ENCODE measurements at regions not wholly inside any gene's neighbourhood (a gene's known extent, or its start where the extent isn't known, plus 50 kb on each side); places are given as distances from the start of the nearest gene placed in this dataset.

GRCh38 chr12:24561882-24562770 lies 386.8 kb downstream of the BCAT1 start:
- no peak overlapping the region for H3K27ac ChIP-seq (ENCODE audit: control insufficient read depth, insufficient read depth, low read length)
- dilution Hi-C loops (cut with MboI; ENCODE audit: extremely low pct_ligation_motif_present, low sequenced_read_pairs): no loop called here
- peak overlapping the region; percentile 58 for H3K9ac ChIP-seq (ENCODE audit: control insufficient read depth, extremely low read depth, insufficient read depth, low read length)
- H3K9me1 ChIP-seq (ENCODE audit: control insufficient read depth, extremely low read depth, insufficient read depth, low read length): no peaks in the 10 kb centered on the region
- H3K4me2 ChIP-seq (ENCODE audit: control insufficient read depth, extremely low read depth, insufficient read depth, low read depth, low read length): peak overlapping the region; percentile 89
- FAIRE-seq (no peak), DNase-seq (ENCODE audit: low read depth, low spot score) (no peak)
- H2AFZ ChIP-seq (ENCODE audit: control insufficient read depth, low read length): peak overlapping the region; percentile 89
- H3K4me3 ChIP-seq (ENCODE audit: control insufficient read depth in 2 of 3, extremely low read depth in 1 of 3, insufficient read depth in 2 of 3, low read depth in 1 of 3, low read length in 3 of 3): peak overlapping the region; percentile 47 to 80 (median 80)
- peaks cover 12% of the 10 kb centered on the region for H3K4me1 ChIP-seq (ENCODE audit: control insufficient read depth, extremely low read depth, insufficient read depth, low read length)
- H3K36me3 ChIP-seq (ENCODE audit: control insufficient read depth in 2 of 2, extremely low read depth in 1 of 2, insufficient read depth in 2 of 2, low read length in 2 of 2): no peaks in the 10 kb centered on the region
- no peaks in the 10 kb centered on the region for H4K20me1 ChIP-seq (ENCODE audit: control insufficient read depth, extremely low read depth, insufficient read depth, low read length)
- no peak for TF ChIP-seq EZH2 (IDR thresholded peaks at IDR 0.05; ENCODE audit: low read length)
- TF ChIP-seq, protein P1, sequence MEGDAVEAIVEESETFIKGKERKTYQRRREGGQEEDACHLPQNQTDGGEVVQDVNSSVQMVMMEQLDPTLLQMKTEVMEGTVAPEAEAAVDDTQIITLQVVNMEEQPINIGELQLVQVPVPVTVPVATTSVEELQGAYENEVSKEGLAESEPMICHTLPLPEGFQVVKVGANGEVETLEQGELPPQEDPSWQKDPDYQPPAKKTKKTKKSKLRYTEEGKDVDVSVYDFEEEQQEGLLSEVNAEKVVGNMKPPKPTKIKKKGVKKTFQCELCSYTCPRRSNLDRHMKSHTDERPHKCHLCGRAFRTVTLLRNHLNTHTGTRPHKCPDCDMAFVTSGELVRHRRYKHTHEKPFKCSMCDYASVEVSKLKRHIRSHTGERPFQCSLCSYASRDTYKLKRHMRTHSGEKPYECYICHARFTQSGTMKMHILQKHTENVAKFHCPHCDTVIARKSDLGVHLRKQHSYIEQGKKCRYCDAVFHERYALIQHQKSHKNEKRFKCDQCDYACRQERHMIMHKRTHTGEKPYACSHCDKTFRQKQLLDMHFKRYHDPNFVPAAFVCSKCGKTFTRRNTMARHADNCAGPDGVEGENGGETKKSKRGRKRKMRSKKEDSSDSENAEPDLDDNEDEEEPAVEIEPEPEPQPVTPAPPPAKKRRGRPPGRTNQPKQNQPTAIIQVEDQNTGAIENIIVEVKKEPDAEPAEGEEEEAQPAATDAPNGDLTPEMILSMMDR (optimal IDR thresholded peaks at IDR 0.05 in 1 of 3, IDR thresholded peaks at IDR 0.05 in 1 of 3, conservative IDR thresholded peaks at IDR 0.05 in 1 of 3; ENCODE audit: extremely low read depth in 1 of 3, insufficient read depth in 2 of 3, low read length in 3 of 3): no peak
- H3K9me3 ChIP-seq (ENCODE audit: control insufficient read depth, low read depth, low read length): no peaks in the 10 kb centered on the region
- H3K27me3 ChIP-seq (ENCODE audit: control insufficient read depth, extremely low read depth, insufficient read depth, low read length): no peaks in the 10 kb centered on the region
- H3K79me2 ChIP-seq (ENCODE audit: control insufficient read depth, insufficient read depth, low read length): no peaks in the 10 kb centered on the region

GRCh38 chr12:24561411-24561871 lies 387.5 kb downstream of the BCAT1 start:
- Histone ChIP-seq H3K27me3 (ENCODE audit: control insufficient read depth, extremely low read depth, insufficient read depth, low read length) (no peaks in the 10 kb centered on the region), H3K27ac (ENCODE audit: control insufficient read depth, insufficient read depth, low read length) (no peak overlapping the region), H3K9me1 (ENCODE audit: control insufficient read depth, extremely low read depth, insufficient read depth, low read length) (no peaks in the 10 kb centered on the region), H3K36me3 (ENCODE audit: control insufficient read depth in 2 of 2, extremely low read depth in 1 of 2, insufficient read depth in 2 of 2, low read length in 2 of 2) (no peaks in the 10 kb centered on the region), H3K79me2 (ENCODE audit: control insufficient read depth, insufficient read depth, low read length) (no peaks in the 10 kb centered on the region), H3K4me1 (ENCODE audit: control insufficient read depth, extremely low read depth, insufficient read depth, low read length) (peaks cover 12% of the 10 kb centered on the region), H4K20me1 (ENCODE audit: control insufficient read depth, extremely low read depth, insufficient read depth, low read length) (no peaks in the 10 kb centered on the region), H3K9ac (ENCODE audit: control insufficient read depth, extremely low read depth, insufficient read depth, low read length) (peak overlapping the region; percentile 49), H3K4me3 (ENCODE audit: control insufficient read depth in 2 of 3, extremely low read depth in 1 of 3, insufficient read depth in 2 of 3, low read depth in 1 of 3, low read length in 3 of 3) (peak overlapping the region; percentile 47 to 80 (median 78)), H2AFZ (ENCODE audit: control insufficient read depth, low read length) (peak overlapping the region; percentile 81), H3K9me3 (ENCODE audit: control insufficient read depth, low read depth, low read length) (no peaks in the 10 kb centered on the region), H3K4me2 (ENCODE audit: control insufficient read depth, extremely low read depth, insufficient read depth, low read depth, low read length) (peak overlapping the region; percentile 89)
- dilution Hi-C loops (cut with MboI; ENCODE audit: extremely low pct_ligation_motif_present, low sequenced_read_pairs): no loop called here
- TF ChIP-seq, protein P1 (optimal IDR thresholded peaks at IDR 0.05 in 1 of 3, IDR thresholded peaks at IDR 0.05 in 1 of 3, conservative IDR thresholded peaks at IDR 0.05 in 1 of 3; ENCODE audit: extremely low read depth in 1 of 3, insufficient read depth in 2 of 3, low read length in 3 of 3): no peak
- no peak for TF ChIP-seq EZH2 (IDR thresholded peaks at IDR 0.05; ENCODE audit: low read length)
- FAIRE-seq: peak; percentile 44
- DNase-seq (ENCODE audit: low read depth, low spot score): no peak

Data from keratinocyte (primary cell).